ENCODE measurements at regions not wholly inside any gene's neighbourhood (a gene's known extent, or its start where the extent isn't known, plus 50 kb on each side); places are given as distances from the start of the nearest gene placed in this dataset.

DNA sequence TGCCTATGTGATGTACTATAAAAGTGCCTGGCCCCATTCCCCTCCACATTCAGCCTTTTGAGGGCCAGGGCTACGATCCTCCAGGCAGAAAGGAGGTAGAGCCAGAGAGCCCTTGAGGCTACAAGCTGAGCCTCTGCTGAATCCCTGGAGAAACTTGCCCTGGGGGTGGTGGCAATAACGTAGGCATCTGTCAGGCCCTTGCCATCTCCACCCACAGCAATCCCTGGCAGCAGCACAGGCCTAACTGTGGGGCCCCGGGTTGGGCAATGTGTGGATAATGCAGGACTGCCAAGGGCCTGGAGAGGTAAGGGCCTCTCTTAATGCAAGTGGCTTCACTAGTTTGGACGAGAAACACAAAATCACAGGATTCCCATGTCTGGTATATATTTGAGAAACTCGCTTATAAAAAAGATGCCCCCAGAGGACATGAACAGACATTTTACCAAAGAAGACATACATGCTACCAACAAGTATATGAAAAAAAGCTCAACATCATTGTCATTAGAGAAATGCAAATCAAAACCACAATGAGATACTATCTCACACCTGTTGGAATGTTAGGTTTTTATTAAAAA lies 99.0 kb downstream of the QRSL1 start:
- Histone ChIP-seq H2AFZ (ENCODE audit: low read depth, low read length) (no peak overlapping the region), H3K79me2 (replicated peaks; ENCODE audit: insufficient read depth, low read length) (no peaks in the 10 kb centered on the region), H3K9me3 (ENCODE audit: low read length) (no peaks in the 10 kb centered on the region), H3K27ac (ENCODE audit: low read length) (no peak overlapping the region), H3K9me2 (ENCODE audit: insufficient read depth, low read length) (no peaks in the 10 kb centered on the region), H4K20me1 (ENCODE audit: insufficient read depth) (no peaks in the 10 kb centered on the region), H3K4me3 (ENCODE audit: low read length) (no peak overlapping the region), H3K9ac (ENCODE audit: low read length) (no peak overlapping the region), H3K4me2 (ENCODE audit: low read length) (no peak overlapping the region), H3K36me3 (ENCODE audit: insufficient read depth, low read length) (no peaks in the 10 kb centered on the region), H3K27me3 (ENCODE audit: insufficient read depth, low read depth, low read length) (no peaks in the 10 kb centered on the region), H3F3A (ENCODE audit: insufficient read depth, low read length, poor library complexity, severe bottlenecking) (no peaks in the 10 kb centered on the region)
- TF ChIP-seq EZH2 (IDR thresholded peaks at IDR 0.05; ENCODE audit: borderline replicate concordance, insufficient read depth, low read length, poor library complexity, severe bottlenecking) (no peak), SMC3 (conservative IDR thresholded peaks at IDR 0.05; ENCODE audit: poor library complexity) (no peak), POLR2AphosphoS5 (IDR thresholded peaks at IDR 0.05) (no peak), MXI1 (conservative IDR thresholded peaks at IDR 0.05; ENCODE audit: poor library complexity, severe bottlenecking) (no peak), RAD21 (conservative IDR thresholded peaks at IDR 0.05) (no peak), TAF1 (IDR thresholded peaks at IDR 0.05; ENCODE audit: low read depth) (no peak), EP300 (conservative IDR thresholded peaks at IDR 0.05; ENCODE audit: poor library complexity, severe bottlenecking) (no peak)
- TF ChIP-seq, protein P1, sequence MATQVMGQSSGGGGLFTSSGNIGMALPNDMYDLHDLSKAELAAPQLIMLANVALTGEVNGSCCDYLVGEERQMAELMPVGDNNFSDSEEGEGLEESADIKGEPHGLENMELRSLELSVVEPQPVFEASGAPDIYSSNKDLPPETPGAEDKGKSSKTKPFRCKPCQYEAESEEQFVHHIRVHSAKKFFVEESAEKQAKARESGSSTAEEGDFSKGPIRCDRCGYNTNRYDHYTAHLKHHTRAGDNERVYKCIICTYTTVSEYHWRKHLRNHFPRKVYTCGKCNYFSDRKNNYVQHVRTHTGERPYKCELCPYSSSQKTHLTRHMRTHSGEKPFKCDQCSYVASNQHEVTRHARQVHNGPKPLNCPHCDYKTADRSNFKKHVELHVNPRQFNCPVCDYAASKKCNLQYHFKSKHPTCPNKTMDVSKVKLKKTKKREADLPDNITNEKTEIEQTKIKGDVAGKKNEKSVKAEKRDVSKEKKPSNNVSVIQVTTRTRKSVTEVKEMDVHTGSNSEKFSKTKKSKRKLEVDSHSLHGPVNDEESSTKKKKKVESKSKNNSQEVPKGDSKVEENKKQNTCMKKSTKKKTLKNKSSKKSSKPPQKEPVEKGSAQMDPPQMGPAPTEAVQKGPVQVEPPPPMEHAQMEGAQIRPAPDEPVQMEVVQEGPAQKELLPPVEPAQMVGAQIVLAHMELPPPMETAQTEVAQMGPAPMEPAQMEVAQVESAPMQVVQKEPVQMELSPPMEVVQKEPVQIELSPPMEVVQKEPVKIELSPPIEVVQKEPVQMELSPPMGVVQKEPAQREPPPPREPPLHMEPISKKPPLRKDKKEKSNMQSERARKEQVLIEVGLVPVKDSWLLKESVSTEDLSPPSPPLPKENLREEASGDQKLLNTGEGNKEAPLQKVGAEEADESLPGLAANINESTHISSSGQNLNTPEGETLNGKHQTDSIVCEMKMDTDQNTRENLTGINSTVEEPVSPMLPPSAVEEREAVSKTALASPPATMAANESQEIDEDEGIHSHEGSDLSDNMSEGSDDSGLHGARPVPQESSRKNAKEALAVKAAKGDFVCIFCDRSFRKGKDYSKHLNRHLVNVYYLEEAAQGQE (IDR thresholded peaks at IDR 0.05; ENCODE audit: borderline replicate concordance), result no peak
- TF ChIP-seq, protein P2, sequence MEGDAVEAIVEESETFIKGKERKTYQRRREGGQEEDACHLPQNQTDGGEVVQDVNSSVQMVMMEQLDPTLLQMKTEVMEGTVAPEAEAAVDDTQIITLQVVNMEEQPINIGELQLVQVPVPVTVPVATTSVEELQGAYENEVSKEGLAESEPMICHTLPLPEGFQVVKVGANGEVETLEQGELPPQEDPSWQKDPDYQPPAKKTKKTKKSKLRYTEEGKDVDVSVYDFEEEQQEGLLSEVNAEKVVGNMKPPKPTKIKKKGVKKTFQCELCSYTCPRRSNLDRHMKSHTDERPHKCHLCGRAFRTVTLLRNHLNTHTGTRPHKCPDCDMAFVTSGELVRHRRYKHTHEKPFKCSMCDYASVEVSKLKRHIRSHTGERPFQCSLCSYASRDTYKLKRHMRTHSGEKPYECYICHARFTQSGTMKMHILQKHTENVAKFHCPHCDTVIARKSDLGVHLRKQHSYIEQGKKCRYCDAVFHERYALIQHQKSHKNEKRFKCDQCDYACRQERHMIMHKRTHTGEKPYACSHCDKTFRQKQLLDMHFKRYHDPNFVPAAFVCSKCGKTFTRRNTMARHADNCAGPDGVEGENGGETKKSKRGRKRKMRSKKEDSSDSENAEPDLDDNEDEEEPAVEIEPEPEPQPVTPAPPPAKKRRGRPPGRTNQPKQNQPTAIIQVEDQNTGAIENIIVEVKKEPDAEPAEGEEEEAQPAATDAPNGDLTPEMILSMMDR (IDR thresholded peaks at IDR 0.05; ENCODE audit: poor library complexity, severe bottlenecking), result no peak

DNA sequence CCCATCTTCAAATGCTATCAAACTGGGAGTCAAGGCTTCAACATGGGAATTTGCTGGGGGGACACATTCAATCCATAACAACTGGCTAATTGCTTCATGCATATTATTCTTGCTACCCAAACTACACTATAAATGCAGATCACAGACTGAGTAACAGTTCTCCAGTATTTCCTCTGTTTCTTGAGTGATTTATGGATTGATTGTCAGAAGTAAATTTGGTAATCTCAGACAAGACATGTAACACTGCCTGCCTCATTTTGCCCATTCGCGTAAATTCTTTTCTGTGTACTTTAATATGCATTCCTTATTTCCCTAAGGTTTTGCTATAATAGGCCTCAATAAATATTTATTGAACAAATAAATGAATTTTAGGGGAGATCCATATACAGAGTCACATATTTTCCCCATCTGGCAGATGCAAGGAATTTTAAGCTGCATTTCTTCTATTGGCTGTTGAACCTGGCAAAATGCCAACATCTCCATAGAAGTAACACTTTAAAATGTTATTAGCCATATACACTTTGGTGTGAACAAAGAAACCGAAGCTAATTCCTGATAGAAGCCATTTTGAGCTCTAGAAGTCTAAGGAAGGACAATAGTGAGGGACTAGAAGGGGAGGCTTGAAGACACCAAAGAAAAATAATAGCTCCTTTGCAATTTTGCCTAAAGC lies 98.2 kb downstream of the QRSL1 start:
- no peak overlapping the region for H3K27ac ChIP-seq (ENCODE audit: low read length)
- H3K9me2 ChIP-seq (ENCODE audit: insufficient read depth, low read length), result no peaks in the 10 kb centered on the region
- H3F3A ChIP-seq (ENCODE audit: insufficient read depth, low read length, poor library complexity, severe bottlenecking), result no peaks in the 10 kb centered on the region
- no peaks in the 10 kb centered on the region for H3K79me2 ChIP-seq (replicated peaks; ENCODE audit: insufficient read depth, low read length)
- no peaks in the 10 kb centered on the region for H3K9me3 ChIP-seq (ENCODE audit: low read length)
- H3K4me3 ChIP-seq (ENCODE audit: low read length), result no peak overlapping the region
- H3K36me3 ChIP-seq (ENCODE audit: insufficient read depth, low read length), result no peaks in the 10 kb centered on the region
- H4K20me1 ChIP-seq (ENCODE audit: insufficient read depth), result no peaks in the 10 kb centered on the region
- no peak overlapping the region for H3K4me2 ChIP-seq (ENCODE audit: low read length)
- H2AFZ ChIP-seq (ENCODE audit: low read depth, low read length), result no peak overlapping the region
- no peak overlapping the region for H3K9ac ChIP-seq (ENCODE audit: low read length)
- H3K27me3 ChIP-seq (ENCODE audit: insufficient read depth, low read depth, low read length), result no peaks in the 10 kb centered on the region
- TF ChIP-seq, protein P1 (IDR thresholded peaks at IDR 0.05; ENCODE audit: borderline replicate concordance), result no peak
- TF ChIP-seq EZH2 (IDR thresholded peaks at IDR 0.05; ENCODE audit: borderline replicate concordance, insufficient read depth, low read length, poor library complexity, severe bottlenecking) (no peak), MXI1 (conservative IDR thresholded peaks at IDR 0.05; ENCODE audit: poor library complexity, severe bottlenecking) (no peak)

Data from neural cell (in vitro differentiated cells).